RPMI7951 (cell line): ENCODE measurements at regions not wholly inside any gene's neighbourhood (a gene's known extent, or its start where the extent isn't known, plus 50 kb on each side); places are given as distances from the start of the nearest gene placed in this dataset.
"Not testable (repeated sequence)": the region's sequence is repeated elsewhere in the genome, so short reads cannot be mapped to it uniquely, and the experiment has no call there.

Experiments used
- DNase-seq: peaks from one replicate; pipeline ENCODE4 v3.0.0-alpha.2; 2012; ENCODE audit warnings: low read depth

DNA sequence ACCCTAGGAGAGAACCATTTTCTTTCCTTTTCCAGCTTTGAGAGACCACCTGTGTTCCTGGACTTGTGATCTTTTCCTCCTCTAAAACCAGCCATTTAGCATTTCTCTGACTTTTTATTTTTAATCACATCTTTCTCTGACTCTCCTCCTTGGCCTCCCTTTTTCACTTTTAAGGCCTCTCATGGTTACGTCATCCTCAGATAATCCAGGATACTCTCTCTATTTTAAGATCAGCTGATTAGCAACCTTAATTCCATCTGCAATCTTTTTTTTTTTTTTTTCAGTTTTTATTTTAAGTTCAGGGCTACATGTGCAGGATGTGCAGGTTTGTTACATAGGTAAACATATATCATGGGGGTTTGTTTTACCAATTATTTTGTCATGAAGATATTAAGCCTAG is 54.0 kb downstream of the RFPL4B start:
- DNase-seq = no peak

DNA sequence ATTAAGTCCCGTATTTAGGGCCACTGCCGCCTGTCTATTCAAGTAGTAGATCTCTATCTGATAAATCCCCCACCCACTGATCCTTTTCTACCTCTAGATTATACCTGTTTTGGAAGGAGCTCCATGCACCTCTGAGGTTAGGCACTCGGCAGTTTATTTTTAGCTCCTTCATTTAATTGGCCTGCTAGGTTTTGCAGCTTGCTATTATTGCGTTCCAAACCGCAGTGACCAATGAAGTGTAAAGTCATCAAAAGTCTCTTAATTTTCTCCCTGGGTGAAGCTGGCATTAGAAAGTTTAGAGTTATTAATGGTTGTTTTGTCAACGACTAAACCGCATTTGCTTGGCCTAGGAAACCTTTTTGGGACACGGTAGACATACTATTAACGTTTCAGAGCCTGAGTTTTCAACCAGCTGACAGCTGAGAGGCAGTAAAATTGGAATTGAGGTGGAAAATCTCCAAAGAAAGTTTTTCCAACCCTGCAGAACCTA is 60.0 kb downstream of the RFPL4B start:
- DNase-seq = no peak

DNA sequence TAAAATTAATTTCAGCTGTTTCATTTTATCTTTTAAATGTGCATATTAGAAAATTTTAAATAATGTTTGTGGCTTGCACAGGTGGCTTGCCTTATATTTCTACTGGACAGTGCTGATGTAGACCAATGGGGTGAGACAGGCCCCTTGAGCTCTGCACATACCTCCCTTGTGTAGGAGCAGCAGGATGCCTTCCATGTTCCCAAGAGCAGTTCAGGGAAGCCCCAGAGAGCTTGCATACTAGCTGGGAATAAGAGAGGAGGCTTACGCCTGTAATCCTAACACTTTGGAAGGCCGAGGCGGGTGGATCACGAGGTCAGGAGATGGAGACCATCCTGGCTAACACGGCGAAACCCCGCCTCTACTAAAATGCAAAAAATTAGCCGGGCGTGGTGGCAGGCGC is 61.4 kb downstream of the RFPL4B start:
- no peak for DNase-seq

DNA sequence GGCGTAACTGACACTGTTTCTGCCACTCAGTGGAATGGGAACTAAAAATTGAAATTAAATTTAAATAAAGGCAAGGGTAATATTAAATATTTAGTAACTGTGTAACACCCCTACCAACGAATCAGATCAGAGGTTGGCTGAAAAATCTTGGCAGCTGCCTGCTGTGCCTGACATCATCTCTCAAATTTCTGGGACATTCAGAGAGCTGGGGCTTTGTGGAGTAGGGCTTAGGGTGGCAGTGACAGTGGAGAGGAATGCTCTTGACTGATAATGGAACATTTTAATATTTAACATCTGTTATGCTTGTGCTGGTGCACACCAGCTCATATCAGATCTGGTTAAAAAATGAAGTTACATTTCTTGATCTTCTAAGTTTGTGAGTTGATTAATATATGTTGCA is 62.2 kb downstream of the RFPL4B start:
- DNase-seq = no peak

DNA sequence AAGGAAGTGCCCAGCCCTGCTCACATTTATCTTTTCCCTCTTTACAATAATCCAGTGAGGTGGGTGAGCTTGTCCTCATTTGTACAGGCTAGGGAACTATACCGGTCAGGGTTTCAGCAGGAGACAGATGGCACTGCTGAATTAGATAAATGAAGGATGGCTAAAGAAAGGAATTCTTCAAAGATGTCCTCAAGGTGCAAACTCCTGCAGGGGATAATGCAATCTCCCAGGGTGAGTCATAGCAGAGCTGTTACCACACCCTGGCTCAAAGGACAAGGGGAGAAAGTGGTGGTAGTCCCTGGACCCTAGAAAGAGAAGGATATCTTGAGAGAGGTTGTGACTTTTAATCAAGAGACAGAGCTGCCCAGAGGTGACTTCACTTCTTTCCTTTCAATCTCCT is 66.7 kb downstream of the RFPL4B start:
- peak; percentile 45 for DNase-seq

DNA sequence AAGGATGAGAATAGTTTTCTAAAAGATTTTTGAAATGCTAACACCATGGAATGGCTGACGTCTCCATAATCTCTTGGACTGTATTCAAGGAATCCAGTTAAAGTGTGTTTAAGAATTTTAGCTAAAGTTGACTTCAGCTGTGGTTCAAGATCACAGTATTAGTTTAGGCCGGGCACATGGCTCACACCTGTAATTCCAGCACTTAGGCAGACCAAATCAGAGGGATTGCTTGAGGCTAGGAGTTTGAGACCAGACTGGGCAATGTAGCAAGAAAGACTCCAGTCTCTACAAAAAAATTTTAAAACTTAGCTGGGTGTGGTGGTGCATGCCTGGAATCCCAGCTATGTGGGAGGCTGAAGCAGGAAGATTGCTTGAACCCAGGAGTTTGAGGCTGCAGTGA is 68.2 kb downstream of the RFPL4B start:
- no peak for DNase-seq

DNA sequence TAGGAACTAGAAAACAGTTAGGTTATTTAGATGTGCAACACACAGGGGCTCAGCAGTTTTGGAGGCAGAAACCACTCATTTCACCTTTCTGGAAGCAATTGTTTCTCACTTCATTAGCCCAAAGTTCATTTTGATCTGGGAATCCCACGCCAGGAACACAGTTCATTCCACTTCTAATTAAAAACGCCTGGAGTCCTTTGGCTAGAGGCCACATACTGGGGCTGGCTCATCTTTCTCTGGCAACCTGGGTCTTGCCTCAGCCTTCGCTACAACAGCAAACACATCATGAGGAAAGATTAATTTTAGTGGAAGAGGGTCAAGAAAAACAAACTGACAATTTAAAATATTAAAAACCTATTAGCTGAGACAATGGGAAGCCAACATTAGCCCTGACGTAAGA is 69.7 kb downstream of the RFPL4B start:
- peak; percentile 48 for DNase-seq

DNA sequence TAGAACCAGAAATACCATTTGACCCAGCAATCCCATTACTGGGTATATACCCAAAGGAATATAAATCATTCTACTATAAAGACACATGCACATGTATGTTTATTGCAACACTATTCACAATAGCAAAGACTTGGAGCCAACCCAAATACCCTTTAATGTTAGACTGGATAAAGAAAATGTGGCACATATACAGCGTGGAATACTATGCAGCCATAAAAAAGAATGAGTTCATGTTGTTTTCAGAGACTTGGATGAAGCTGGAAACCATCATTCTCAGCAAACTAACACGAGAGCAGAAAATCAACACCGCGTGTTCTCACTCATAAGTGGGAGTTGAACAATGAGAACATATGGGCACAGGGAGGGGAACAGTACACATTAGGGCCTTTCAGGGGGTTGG is 79.9 kb downstream of the RFPL4B start:
- DNase-seq = not testable (repeated sequence)

DNA sequence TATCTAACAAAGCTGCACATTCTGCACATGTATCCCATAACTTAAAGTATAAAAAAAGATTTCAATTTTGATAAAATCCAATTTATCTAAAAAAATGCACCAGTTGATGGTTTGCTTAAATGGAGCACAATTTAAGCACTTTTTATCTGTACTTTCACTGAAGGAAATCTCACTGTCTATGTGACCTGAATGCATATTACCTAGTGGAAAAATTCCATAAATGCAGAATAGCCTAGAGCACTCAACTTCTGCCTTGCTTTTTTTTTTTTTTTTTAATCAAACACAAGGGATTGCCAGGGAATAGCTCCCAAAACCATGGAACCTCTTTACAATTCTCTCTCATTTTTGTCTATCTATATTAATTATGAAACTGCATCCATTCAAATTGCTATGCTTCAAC is 80.4 kb downstream of the RFPL4B start:
- no peak for DNase-seq

DNA sequence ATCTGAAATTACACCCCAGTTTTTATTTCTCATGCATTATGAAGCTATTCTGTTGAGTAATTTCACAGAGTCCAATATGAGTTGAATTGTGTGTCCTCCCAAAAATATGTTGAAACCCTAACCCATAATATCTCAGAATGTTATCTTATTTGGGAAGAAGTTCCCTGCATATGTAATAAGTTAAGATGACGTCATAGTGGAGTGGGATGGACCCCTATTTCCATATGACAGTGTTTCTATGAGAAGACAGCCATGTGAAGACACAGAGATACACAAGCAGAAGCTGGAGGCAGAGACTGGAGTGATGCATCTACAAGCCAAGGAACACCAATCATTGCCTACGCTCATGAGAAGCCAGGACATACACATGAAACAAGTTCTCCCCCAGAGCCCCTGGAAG is 81.3 kb downstream of the RFPL4B start:
- DNase-seq = no peak

DNA sequence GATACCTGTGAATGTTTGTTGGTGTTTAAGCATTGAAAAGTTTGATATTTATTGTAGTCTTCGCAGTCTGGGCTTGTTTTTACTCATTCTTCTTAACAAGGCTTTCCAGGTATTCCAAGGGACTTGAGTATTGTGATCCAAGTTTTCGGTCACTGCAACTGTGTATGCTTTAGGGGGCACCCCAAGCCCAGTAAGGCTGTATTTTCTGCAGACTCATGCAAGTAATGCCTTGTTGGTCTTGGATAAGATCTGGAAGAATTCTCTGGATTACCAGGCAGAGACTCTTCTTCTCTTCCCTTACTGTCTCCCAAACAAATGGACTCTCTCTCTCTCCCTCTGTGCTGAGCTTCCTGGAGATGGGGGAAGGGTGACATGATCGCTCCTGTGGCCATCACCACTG is 82.1 kb downstream of the RFPL4B start:
- peak; percentile 39 for DNase-seq

DNA sequence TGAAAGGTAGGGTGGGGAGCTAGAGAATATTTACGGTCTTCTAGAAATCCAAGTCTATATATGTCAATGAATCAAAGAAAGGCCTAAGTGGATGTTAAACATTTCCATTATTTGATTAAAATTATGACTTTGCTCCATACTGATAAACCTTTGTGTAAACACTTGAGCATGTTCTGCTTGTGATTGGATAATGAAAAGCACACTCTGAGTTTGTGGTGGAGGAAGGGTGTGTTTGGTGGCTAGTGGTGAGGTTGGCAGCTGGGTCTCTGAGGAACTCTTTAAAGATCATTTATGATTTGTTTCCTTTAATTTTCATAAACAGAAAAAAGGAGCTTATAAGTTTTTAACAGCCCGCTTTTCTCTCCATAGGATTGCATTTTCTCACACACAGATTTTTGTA is 84.7 kb downstream of the RFPL4B start:
- no peak for DNase-seq

DNA sequence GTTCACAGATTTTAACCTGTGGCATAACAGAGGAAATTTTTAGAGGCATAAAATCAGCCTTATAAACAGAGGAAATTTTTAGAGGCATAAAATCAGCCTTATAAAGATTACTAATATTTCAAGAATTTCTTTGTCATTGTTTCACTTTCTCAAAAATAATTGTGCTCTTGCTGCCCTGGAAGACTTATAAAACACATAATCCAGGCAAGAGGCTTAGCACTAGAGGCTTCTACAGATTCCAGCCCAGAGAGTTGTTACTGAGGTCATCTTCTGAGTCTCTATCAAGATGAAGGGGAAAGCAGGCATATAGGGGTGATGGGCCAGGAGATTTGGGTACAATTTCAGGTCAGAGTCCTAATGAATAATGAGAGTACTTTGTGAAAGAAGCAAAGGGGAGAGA is 85.7 kb downstream of the RFPL4B start:
- no peak for DNase-seq

DNA sequence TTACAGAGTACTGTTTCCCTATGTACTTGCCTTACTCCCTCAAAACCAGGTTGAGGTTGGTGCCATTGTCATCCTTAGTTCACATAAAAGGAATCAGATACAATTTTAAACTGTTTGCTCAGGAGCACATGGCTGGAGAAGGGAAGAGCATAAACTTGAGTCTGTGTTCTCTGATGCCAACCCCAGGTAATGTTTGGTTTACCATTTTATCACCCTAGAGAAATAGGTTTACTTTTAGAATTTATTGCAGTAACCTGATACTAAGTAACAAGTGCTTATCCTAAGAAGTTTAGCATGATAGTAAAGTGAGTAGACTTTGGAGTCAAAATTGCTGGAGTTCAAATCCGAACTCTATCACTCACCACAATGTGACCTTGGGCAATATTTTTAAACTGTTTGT is 86.3 kb downstream of the RFPL4B start:
- no peak for DNase-seq

DNA sequence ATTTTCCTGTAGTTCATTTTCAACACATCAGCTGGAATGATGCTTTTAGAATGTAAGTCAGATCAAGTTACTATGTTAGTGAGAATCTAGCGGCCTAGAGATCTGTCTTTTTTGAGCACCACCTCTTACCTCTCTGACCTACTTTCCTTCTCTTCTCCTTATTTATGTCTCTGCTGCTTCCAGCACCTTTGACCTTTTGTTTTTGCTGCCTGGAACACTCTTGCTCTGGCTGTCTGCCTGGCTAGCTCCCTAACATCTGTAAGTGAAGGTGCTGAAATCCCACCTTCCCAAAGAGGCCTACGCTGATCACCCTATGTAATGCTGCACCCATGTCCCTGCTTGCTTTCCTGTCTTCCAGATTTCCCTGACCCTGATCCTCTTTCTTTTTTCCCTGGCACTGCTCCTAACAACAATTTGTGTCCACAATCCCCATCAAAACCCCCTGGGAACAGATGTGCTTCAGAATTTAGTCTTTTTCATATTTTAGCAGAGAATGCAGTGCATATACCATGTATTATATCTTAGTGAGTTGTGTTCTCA is 87.8 kb downstream of the RFPL4B start:
- DNase-seq = no peak

DNA sequence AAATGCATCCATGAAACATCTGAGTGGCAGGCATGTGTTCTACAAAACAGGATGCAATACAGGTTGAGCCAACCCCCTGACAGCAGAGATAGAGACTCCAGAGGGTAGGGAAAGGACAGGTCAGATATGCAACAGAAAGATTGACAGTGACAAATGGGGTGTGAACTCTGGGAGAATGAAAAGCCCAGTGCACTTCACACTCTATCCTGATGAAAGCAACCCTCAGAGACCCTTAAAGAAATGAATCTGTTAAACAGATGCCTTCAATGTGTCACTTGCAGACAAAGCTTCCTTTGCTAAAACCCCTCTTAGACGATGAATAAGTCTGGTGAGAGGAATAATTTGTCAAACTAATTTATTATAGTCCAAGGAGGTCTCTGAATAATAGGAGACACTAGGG is 89.9 kb downstream of the RFPL4B start:
- no peak for DNase-seq

DNA sequence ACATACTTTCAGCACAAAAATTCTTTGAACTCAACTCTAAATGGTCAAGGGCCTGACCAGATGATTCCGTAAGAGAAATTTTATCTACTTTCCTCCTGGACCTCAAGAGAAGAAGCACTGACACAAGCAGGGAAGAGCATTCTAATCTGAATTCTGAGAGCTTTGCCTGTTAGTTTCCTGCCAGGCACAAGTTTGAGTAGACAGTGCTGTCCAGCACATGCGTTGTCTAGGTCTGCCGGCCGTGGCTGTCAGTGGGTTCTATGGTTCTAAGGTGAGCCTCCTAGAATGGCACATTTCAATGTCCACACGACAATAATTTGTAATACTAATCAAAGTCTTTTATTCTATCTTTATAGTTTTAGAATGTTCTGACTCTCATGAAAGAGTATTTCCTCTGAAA is 91.9 kb downstream of the RFPL4B start:
- no peak for DNase-seq

DNA sequence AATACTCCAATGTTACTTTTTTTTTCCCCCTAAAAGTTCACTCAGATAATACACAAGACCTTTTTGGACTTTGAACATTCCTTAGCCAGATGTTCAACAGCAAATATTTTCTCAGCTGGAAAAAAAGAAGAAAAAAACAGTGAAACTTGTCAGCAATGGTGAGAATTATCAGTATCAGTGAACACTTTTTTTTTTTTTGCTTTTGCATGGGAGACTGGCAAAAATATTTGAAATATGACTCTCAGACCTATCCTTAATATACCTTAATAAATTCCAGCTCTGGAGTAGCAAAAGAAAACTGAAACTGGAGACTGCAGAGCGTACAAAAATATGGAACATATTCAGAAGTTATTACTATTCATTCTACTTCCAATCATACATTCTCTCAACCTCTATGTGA is 92.3 kb downstream of the RFPL4B start:
- DNase-seq = no peak

DNA sequence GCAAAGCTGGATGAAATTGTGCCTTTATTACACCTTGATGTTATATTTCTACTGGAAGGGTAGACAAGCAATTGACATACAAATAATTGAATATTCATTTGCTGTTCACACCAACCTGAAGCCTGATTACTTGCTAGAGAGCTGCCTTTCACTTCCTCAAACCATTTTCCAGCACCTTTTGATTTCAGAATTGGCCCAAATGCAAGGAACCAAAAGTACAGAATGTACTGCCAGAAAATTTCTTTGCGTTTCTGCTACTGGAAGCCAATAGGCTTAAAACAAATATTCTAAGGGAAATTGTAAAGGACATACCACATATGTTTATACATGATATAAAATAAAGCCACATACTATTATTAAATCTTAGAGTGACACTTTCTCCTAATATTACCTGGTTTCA is 94.5 kb downstream of the RFPL4B start:
- no peak for DNase-seq

DNA sequence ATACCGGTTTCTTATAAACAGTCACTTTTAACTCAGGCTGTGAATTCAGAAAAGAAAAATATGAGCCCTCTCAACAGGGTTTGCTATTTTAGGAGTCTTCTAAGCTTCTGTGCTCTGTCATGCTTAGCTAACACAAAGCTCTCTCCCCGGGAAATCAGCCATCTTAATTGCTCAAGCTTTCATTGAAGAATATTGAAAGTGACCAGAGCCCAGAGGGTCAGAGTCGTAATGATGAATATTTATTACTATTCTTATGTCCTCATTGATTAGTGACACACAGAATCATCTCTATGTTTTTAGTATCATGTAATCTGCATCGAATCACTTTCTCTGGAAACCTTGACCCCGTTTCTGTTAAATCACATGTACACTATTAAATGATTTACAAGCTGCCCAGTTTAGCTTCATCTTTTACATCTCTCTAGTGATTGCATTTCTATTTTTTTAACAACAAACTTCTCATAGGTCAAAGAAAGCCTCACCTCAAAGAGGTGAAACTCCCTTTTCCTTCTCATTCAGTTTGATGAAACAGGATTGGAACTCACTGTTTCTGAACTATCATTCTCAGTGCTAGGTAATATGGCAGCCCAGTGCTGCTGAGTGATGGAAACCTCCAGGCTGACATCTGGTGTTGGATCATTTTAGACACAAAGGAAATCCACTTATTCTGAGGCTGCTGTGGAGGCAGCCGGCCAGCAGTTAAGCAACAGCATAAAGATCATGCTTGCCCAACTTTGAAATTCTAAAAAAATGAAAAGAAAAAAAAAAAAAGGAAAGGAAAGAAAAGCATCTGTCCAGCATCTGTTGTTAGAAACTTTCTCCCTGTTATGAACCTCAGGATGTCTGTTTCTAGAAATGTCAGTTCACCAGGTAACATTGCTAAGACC is 96.3 kb downstream of the RFPL4B start:
- DNase-seq = peak; percentile 65

DNA sequence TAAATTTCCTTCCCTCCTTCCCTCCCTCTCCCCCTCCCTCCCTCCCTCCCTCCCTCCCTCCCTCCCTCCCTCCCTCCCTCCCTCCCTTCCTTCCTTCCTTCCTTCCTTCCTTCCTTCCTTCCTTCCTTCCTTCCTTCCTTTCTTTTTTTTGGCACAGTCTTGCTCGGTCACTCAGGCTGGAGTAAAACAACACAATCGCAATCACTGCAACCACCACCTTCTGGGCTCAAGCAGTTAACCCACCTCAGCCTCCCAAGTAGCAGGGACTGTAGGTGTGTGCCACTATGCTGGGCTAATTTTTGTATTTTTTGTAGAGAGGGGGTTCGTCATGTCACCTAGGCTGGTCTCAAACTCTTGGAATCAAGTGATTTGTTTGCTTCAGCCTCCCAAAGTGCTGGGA is 101.7 kb downstream of the RFPL4B start:
- DNase-seq = not testable (repeated sequence)

DNA sequence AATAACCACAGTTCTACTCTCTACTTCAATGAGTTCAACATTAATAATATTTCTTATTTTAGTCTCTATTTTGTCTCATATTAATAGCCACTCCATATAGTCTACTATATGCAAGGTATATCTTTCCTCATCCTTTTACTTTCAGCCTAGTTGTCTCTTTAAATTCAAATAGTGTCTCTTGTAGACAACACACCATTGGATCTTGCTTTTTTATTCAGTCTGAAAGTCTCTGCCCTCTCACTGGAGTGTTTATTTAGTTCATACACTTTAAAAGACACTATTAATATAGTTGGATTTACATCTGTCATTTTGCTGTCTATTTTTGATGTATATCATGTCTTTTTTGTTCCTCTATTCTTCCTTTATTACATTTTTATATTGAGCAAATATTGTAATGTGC is 103.5 kb downstream of the RFPL4B start:
- no peak for DNase-seq

DNA sequence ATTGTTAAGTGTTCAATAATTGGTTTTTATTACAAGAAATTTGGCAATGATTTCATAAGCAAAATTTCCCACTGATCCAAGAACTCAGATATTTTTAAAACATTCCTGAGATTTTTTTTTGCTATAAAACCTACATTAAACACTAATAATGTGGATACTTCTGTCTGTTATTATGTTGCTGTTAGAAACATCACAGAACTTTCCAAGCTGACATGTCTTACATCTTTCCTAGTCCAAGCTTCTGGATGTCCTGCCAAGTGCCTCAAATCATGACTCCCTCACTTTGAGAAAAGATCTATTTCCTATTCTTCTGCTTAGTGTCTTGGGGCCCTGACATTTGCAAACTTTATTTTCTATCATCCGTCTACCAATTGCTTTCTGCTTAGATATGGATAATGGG is 110.8 kb downstream of the RFPL4B start:
- DNase-seq = no peak
